HPDE6-E6E7 (cell line): ENCODE measurements at regions not wholly inside any gene's neighbourhood (a gene's known extent, or its start where the extent isn't known, plus 50 kb on each side); places are given as distances from the start of the nearest gene placed in this dataset.
"Not testable (repeated sequence)": the region's sequence is repeated elsewhere in the genome, so short reads cannot be mapped to it uniquely, and the experiment has no call there.

Experiments used
- DNase-seq: peaks from one replicate; pipeline ENCODE4 v3.0.0; 2011; ENCODE audit warnings: missing footprints; ENCODE audit errors: extremely low spot score

GRCh38 chr2:67095121-67095520 lies 302.0 kb upstream of the ETAA1 start:
- DNase-seq, result no peak

DNA sequence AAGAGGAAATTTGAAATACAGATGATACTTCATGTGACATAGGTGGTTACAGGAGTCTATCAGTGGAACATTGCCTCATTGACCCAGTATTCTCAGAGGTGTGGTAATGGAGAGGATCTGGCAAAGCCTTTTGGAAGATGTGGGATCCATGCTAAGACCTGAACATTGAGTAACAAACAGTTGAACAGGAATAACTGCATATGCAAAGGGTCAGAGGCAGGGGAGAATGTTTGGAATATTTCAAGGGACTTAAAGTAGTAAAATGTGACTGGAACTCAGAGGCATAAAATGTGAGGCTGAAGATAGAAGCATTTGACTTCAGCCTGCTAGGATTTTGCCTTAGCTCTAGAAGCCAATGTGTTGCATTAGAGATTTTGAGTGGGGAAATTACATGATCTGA lies 300.2 kb upstream of the ETAA1 start:
- DNase-seq, result no peak

DNA sequence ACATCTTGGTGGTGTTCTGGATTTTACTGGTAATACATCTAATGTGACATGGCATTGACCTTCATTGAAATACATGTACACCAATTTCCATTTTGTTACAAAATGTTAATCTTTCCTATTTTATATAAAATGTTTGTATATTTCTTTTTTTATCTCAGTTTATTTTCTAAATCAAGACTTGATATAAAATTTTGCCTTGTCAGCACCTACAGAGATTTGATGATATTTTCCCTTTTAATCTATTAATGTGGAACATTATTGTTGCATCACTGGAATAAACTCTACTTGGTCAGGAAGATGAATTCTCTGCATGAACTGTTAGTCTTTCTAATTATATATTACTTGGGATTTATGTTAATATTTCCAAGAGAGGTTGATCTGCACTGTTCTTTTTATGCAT lies 294.0 kb upstream of the ETAA1 start:
- no peak for DNase-seq

GRCh38 chr2:67108231-67108630 lies 288.9 kb upstream of the ETAA1 start:
- no peak for DNase-seq

GRCh38 chr2:67124531-67124930 lies 272.6 kb upstream of the ETAA1 start:
- DNase-seq, result no peak

DNA sequence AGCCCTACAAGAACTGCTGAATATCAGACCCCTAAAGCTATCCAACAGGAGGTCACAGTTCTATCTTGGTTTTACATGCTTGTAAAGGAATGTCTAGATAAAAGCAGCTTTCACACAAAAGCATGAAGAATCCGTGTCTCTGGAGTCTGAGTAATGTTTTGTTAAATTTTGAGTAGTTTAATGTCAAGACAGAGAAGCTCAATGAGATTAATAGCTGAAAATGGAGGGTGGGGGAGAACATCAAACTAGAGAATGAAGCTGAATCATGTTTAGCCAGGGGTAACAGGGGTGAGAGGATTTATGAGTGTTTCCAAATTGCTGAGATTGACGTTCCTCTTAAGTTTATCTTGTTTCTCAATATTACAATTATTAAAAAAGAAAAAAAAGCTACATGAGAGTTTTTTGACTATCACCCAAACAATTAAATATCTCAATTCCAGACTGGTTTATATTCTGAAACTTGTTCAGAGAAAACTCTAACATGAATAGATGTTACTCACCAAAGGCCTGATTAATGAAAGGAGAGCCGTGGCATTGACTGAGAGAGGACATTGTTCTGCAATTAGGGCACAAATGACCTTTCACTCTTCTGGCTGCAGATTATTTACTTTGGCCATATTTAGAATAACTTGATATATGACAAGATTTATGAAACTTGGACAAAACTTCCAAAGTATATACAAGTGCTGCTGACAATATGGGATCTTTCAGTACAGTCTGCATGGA lies 266.4 kb upstream of the ETAA1 start:
- no peak for DNase-seq

GRCh38 chr2:67131257-67131609 lies 265.9 kb upstream of the ETAA1 start:
- no peak for DNase-seq

DNA sequence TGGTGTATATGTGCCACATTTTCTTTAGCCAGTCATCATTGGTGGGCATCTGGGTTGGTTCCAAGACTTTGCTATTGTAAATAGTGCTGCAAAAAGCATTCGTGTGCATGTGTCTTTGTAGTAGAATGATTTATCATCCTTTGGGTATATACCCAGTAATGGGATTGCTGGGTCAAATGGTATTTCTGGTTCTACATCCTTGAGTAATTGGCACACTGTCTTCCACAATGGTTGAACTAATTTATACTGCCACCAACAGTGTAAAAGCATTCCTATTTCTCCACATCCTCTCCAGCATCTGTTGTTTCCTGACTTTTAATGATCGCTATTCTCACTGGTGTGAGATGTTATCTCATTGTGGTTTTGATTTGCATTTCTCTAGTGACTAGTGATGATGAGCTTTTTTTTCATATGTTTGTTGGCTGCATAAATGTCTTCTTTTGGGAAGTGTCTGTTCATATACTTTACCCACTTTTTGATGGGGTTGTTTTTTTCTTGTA lies 264.6 kb upstream of the ETAA1 start:
- DNase-seq, result not testable (repeated sequence)

DNA sequence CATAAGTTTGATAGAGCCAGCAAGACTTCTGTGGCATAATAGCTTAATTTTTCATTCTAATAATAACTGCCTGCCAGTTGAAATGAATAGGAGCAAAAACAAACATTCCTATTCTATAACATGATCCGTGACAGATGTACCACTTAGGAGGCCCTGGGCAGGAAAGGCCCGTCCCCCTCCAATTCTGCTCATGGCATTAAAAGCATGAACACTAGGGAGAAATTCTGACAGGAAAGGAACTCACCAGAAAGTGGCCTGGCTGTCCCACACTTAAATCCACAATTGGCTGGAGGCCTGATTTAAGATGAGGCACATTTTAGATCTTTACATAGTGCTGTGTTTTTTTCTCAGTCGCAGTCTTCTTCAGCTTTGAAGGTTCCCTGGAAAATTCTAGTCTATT lies 261.9 kb upstream of the ETAA1 start:
- DNase-seq, result no peak

GRCh38 chr2:67137699-67138098 lies 259.4 kb upstream of the ETAA1 start:
- DNase-seq, result no peak

DNA sequence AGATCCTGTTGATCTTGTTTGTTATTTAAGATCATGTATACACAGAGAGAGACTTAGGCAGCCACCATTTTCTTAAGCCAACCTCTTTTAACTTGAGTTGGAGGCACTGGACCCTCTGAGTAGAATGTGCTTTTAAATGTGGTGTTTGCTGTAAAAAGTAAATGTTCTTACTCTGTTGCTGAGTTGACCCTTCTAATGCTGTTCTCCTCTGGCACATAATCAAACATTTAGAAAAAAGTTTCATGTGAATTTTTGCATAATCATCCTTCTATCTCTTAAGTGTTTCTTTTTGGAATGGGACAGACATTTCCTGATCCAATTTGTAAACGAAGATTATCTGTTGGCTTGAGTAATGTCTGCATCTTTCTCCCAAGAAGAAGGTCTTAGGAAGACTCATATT lies 255.1 kb upstream of the ETAA1 start:
- no peak for DNase-seq

GRCh38 chr2:67142741-67143140 lies 254.4 kb upstream of the ETAA1 start:
- no peak for DNase-seq

DNA sequence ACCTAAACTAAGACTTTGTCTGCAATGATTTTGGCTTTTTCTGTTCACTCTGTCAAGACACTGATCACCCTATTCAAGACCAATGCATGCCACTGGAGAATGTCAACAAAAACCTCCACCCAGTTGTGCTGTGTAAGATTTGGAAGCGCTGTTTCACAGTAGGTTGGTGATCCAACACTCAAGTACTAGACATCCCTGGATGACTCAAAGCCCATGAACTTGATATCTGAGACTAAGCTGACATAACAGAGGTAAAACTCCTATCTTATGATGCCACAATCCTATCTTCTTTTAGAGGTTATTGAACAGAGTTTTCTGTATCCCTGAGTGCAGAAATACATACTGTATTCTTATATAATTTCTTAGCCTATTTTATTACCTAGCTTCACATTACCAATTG lies 251.3 kb upstream of the ETAA1 start:
- no peak for DNase-seq

- DNase-seq, result no peak
Measured at GRCh38 chr2:67156796-67157195, 240.3 kb upstream of the ETAA1 start.

DNA sequence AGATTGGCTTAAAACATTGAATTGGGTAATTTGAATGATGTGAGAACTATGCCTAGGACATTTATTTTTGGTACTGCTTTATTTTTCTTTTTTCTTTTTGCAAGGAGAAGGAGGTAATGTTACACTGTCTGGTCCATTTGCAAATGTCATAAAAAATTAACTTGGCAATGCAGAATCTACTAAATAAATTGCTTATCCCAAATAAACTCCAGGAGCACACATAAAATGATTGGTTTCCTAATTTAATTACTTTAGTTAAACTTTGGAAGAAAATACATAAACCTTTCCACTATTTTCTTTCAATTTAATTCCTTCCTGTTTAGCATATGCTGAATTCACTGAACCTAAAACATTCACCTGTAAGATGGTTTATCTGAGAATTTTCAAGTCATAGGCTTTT lies 238.4 kb upstream of the ETAA1 start:
- no peak for DNase-seq

GRCh38 chr2:67159929-67160328 lies 237.2 kb upstream of the ETAA1 start:
- no peak for DNase-seq

- DNase-seq, result no peak
Measured at GRCh38 chr2:67164771-67165522, 232.2 kb upstream of the ETAA1 start.

GRCh38 chr2:67165523-67165990 lies 231.6 kb upstream of the ETAA1 start:
- no peak for DNase-seq

DNA sequence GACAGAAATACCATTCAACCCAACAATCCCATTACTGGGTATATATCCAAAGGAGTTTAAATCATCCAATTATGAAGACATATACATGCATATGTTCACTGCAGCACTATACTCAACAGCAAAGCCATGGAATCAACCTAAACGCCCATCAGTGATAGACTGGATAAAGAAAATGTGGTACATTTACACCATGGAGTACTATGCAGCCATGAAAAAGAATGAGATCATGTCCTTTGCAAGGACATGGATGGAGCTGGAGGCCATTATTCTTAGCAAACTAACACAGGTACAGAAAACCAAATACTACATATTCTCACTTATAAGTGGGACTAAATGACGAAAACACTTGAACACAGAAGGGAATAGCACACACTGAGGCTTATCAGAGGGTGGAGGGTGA lies 230.6 kb upstream of the ETAA1 start:
- not testable (repeated sequence) for DNase-seq

- no peak for DNase-seq
Measured at GRCh38 chr2:67169417-67170140, 227.6 kb upstream of the ETAA1 start.

GRCh38 chr2:67179526-67179925 lies 217.6 kb upstream of the ETAA1 start:
- no peak for DNase-seq

DNA sequence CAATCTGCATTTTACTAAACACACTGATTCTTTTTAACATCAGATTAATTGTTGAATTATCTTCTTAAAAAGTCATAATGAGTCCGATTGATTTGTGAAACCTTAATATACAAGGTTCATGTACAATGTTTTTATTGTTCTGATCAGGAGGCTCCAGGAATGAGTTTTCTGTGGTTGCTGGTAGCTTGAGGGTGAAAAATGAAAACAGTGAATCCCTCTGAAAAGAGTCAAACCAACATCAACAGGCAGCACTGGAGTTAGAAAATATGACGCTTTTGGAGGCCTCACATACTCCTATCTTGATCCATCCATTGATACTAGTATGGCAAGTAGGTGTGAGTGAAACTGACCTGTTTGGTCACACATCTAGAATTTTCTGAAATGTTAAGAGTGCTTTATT lies 216.3 kb upstream of the ETAA1 start:
- no peak for DNase-seq

GRCh38 chr2:67182884-67183283 lies 214.2 kb upstream of the ETAA1 start:
- no peak for DNase-seq
